ENCODE measurements at regions not wholly inside any gene's neighbourhood (a gene's known extent, or its start where the extent isn't known, plus 50 kb on each side); places are given as distances from the start of the nearest gene placed in this dataset.

DNA sequence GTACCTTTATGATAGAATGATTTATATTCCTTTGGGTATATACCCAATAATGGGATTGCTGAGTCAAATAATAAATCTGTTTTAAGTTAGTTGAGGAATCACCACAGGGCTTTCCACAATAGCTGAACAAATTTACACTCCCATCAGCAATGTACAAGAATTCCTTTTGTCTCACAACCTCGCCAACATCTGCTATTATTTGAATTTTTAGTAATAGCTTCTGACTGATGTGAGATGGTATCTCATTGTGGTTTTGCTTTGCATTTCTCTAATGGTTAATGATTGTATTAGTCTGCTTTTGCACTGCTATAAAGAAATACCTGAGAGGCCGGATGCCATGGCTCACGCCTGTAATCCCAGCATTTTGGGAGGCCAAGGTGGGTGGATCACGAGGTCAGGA, 1387.6 kb upstream of the ACVR2A start:
- no peak for DNase-seq (ENCODE audit: extremely low read depth, low read depth)
- H3K4me3 ChIP-seq (replicated peaks; ENCODE audit: low read depth, low read length): no peak overlapping the region
- TF ChIP-seq, protein P1, sequence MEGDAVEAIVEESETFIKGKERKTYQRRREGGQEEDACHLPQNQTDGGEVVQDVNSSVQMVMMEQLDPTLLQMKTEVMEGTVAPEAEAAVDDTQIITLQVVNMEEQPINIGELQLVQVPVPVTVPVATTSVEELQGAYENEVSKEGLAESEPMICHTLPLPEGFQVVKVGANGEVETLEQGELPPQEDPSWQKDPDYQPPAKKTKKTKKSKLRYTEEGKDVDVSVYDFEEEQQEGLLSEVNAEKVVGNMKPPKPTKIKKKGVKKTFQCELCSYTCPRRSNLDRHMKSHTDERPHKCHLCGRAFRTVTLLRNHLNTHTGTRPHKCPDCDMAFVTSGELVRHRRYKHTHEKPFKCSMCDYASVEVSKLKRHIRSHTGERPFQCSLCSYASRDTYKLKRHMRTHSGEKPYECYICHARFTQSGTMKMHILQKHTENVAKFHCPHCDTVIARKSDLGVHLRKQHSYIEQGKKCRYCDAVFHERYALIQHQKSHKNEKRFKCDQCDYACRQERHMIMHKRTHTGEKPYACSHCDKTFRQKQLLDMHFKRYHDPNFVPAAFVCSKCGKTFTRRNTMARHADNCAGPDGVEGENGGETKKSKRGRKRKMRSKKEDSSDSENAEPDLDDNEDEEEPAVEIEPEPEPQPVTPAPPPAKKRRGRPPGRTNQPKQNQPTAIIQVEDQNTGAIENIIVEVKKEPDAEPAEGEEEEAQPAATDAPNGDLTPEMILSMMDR (IDR thresholded peaks at IDR 0.05; ENCODE audit: low read depth, low read length, missing control alignments): no peak

DNA sequence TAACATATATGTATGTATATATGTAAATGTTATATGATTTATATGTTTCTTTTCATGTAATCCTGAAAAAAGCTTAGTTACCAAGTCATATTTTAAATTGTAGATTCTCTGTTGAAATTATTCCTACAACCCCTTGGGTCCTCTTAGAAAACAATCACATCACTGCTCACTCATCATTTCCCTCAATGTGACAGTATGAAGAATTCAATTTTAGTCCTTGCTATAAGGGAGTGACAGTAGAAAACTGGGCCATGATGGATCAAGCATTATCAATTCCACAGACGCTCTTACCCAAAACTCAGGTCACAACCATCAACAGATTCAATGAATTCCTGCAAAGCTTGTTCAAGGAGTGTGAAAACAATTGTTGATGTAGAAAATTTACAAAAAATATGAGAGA, 1389.5 kb upstream of the ACVR2A start:
- no peak overlapping the region for H3K4me3 ChIP-seq (replicated peaks; ENCODE audit: low read depth, low read length)
- no peak for DNase-seq (ENCODE audit: extremely low read depth, low read depth)
- TF ChIP-seq, protein P1 (IDR thresholded peaks at IDR 0.05; ENCODE audit: low read depth, low read length, missing control alignments): no peak

DNA sequence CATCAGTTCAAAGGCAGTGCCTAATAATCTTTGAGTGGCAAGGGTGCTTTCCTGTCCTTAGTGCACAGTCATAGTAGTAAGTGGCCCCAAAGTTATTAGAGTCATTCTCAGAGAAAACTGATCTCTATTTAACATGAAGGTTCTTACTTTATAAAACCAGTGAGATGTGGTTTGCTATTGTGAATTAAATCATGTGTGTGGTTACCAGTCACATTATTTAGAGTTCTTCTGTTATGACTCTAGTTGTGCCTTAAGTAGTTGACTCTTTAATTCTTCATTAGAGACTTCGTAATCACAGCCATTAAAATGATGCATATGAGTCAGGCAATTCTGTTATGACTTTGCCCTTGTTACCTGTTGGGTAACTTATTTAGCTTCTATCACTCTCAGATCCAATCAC, 1392.9 kb upstream of the ACVR2A start:
- TF ChIP-seq, protein P1 (IDR thresholded peaks at IDR 0.05; ENCODE audit: low read depth, low read length, missing control alignments): no peak
- DNase-seq (ENCODE audit: extremely low read depth, low read depth): no peak
- H3K4me3 ChIP-seq (replicated peaks; ENCODE audit: low read depth, low read length): no peak overlapping the region

DNA sequence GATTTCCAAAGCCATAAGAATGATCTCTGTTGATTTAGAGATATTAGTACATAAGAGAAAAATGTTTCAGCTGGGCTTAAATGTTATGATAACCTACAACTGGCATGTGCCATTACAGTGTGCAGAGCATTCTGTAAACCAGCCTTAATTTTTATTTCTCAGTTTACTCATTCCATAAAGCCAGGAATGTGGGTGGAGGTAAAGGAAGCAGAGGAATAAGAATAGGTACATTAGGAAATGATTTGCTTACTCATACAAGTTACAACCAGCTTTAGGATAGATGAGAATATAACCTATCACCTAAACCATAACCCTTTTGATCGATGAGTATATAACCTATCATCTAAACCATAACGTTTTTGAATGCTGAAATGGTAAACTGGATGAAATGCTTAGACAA, 1394.7 kb upstream of the ACVR2A start:
- H3K4me3 ChIP-seq (replicated peaks; ENCODE audit: low read depth, low read length): no peak overlapping the region
- TF ChIP-seq, protein P1 (IDR thresholded peaks at IDR 0.05; ENCODE audit: low read depth, low read length, missing control alignments): no peak
- DNase-seq (ENCODE audit: extremely low read depth, low read depth): no peak

DNA sequence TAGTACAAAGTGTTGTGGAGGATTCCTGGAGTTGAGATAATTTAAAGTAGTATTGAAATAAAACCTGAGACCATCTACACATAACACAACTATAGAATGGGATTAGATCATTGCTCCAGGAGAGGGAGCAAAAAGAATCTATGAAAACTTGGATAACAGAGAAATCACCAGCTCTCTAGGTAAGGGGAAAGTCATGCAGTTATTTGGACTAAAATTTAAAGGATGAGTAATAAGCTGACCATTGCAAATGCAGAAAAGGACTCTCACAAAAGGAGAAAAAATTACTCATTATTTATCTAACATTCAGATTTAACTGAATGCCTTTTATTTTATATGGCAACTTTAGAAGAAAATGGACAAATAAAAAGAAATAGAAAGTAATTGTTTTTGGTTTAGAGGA, 1399.8 kb upstream of the ACVR2A start:
- TF ChIP-seq, protein P1 (IDR thresholded peaks at IDR 0.05; ENCODE audit: low read depth, low read length, missing control alignments): no peak
- DNase-seq (ENCODE audit: extremely low read depth, low read depth): no peak
- no peak overlapping the region for H3K4me3 ChIP-seq (replicated peaks; ENCODE audit: low read depth, low read length)

DNA sequence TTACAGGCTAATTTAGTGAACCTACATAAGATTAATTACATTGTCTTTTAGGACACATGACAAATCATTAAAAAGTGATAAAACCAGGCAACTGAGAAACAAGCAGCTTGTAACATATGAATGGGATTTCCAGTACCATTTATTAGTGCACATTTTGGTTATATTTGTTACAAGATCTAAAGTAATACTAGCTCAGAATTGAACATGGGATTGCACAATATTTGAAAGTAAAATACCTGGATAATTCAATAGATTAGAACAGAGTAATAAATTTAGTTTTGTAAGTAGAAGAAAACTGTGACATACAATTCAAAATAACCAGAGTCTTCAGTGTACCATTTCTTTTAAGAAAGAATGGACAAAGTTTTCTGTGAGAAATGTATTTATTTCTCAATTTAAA, 1400.7 kb upstream of the ACVR2A start:
- H3K4me3 ChIP-seq (replicated peaks; ENCODE audit: low read depth, low read length): no peak overlapping the region
- TF ChIP-seq, protein P1 (IDR thresholded peaks at IDR 0.05; ENCODE audit: low read depth, low read length, missing control alignments): no peak
- DNase-seq (ENCODE audit: extremely low read depth, low read depth): no peak

DNA sequence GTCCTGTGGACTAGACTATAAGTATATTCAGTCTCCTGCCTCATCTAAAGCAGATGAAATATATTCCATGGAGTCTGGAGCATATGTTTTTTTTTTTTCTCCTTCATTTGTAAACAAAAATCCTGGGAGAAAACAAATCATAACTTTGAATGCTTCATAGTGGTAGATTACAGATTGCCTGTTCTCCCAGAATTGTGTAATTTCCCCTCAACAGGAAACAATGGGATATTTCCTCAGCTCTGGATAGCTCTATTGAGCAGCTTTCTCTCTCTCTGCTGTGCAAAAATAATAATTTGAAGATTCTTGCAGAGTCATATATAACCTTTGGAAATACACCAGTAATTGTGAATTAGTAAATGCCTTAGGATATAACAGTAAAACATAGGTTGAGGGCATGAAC, 1406.6 kb upstream of the ACVR2A start:
- TF ChIP-seq, protein P1 (IDR thresholded peaks at IDR 0.05; ENCODE audit: low read depth, low read length, missing control alignments): no peak
- DNase-seq (ENCODE audit: extremely low read depth, low read depth): no peak
- H3K4me3 ChIP-seq (replicated peaks; ENCODE audit: low read depth, low read length): no peak overlapping the region

Data from HFF-Myc (cell line).